OCI-LY7 (cell line): ENCODE measurements at regions not wholly inside any gene's neighbourhood (a gene's known extent, or its start where the extent isn't known, plus 50 kb on each side); places are given as distances from the start of the nearest gene placed in this dataset.

Source experiments
- EZH2phosphoT487 ChIP-seq: fragments of 200-600 bp; sonication (generic); IDR thresholded peaks from 2 replicates; pipeline ENCODE4 v1.6.1; 2018; ENCODE audit warnings: low read depth, borderline replicate concordance, mild to moderate bottlenecking, mixed run types, antibody characterized with exemption, low read length, moderate library complexity, mixed read lengths
- TF ChIP-seq, protein P1 (sequence below): fragments of 200-600 bp; sonication (generic); conservative IDR thresholded peaks from 2 replicates; pipeline ENCODE4 v1.5.1; 2014; ENCODE audit warnings: mild to moderate bottlenecking, antibody characterized with exemption, low read length, moderate library complexity, mixed read lengths

DNA sequence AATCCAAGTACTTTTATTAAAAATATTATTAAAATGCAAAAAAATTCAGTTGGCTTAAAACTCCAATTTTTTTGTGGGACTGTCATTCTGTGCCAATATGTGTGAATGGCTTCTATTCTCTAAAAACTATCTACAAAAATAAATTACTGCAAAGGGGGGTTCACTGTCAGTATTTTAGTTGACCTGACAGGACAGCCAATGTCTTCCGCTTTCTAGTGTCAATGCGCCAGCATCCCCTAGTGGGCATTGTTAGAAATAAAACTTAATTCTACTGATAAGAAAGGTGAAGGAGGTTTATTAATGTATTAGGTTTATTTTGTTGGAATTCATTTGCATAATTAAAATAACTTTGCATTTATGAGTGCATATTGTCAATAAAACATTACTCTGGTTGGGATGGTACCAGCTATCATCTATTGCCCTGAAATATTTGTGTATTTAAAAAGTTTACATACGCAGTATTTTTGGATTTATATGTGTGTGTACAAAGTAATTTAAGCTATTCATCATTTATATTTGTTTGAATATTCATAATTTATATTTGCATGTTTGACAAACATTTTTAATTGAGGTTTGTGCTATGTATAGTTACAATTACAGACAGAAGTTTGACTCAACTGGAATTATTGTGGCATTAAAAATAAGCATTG, 527.2 kb downstream of the FLRT2 start:
- TF ChIP-seq, protein P1, sequence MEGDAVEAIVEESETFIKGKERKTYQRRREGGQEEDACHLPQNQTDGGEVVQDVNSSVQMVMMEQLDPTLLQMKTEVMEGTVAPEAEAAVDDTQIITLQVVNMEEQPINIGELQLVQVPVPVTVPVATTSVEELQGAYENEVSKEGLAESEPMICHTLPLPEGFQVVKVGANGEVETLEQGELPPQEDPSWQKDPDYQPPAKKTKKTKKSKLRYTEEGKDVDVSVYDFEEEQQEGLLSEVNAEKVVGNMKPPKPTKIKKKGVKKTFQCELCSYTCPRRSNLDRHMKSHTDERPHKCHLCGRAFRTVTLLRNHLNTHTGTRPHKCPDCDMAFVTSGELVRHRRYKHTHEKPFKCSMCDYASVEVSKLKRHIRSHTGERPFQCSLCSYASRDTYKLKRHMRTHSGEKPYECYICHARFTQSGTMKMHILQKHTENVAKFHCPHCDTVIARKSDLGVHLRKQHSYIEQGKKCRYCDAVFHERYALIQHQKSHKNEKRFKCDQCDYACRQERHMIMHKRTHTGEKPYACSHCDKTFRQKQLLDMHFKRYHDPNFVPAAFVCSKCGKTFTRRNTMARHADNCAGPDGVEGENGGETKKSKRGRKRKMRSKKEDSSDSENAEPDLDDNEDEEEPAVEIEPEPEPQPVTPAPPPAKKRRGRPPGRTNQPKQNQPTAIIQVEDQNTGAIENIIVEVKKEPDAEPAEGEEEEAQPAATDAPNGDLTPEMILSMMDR = peak; percentile 80
- no peak for TF ChIP-seq EZH2phosphoT487
